GM12878 (cell line): ENCODE measurements at regions not wholly inside any gene's neighbourhood (a gene's known extent, or its start where the extent isn't known, plus 50 kb on each side); places are given as distances from the start of the nearest gene placed in this dataset.

Source experiments
- ATAC-seq: fragments of 200-7000 bp; cut with Tn5 transposase; 3 replicates; pipeline ENCODE4 v1.9.1; 2020; ENCODE audit warnings: mild to moderate bottlenecking, moderate library complexity
- BruUV-seq: library from RNA; stranded (reverse); fragments of 400-500 nt; replicated peaks from 2 replicates; lab custom pipeline; 2021; lab: Mats Ljungman, UMichigan
- CTCF ChIA-PET: fragments of 300-600 bp; sonication (Branson Sonifier 250); formaldehyde crosslinking; extraction: SDS; loops from one replicate; lab custom pipeline; 2021; ENCODE audit warnings: inconsistent platforms; lab: Yijun Ruan, JAX
- POLR2A ChIA-PET: fragments of 350-600 bp; formaldehyde crosslinking; extraction: SDS; loops from one replicate; lab custom pipeline; 2021; ENCODE audit warnings: inconsistent platforms; lab: Charles Lee
- RAD21 ChIA-PET: fragments of 300-600 bp; sonication (Branson Sonifier 250); formaldehyde crosslinking; loops from one replicate; lab custom pipeline; 2023; ENCODE audit warnings: antibody characterized with exemption; ENCODE audit not compliant: unreplicated experiment; lab: Charles Lee
- SMC1A ChIA-PET: fragments of 300-600 bp; sonication (Branson Sonifier 250); formaldehyde crosslinking; loops from one replicate; lab custom pipeline; 2023; ENCODE audit not compliant: unreplicated experiment, uncharacterized antibody; lab: Charles Lee
- DNase-seq: peaks from one replicate; pipeline ENCODE4 v3.0.0-alpha.2; 2011; ENCODE audit warnings: low read depth, low spot score
- FAIRE-seq: peaks from 3 replicates; lab custom pipeline; 2011; peaks lifted over from hg19 to GRCh38; lab: Jason Lieb, UNC
- H2AFZ ChIP-seq: 2 replicates; pipeline ENCODE4 v1.6.0; 2011; ENCODE audit warnings: low read depth, low read length, control low read depth; ENCODE audit not compliant: control insufficient read depth
- H3K27ac ChIP-seq: 2 replicates; pipeline ENCODE4 v1.5.1; 2011; ENCODE audit warnings: control low read depth; ENCODE audit not compliant: control insufficient read depth, insufficient read depth
- H3K27me3 ChIP-seq, 2 experiments: replicated peaks in 1 of 2; 2 replicates each; pipeline versions ENCODE4 v1.6.0 to v1.6.1; 2011; ENCODE audit warnings: low read length in 1 of 2; ENCODE audit not compliant: control insufficient read depth in 2 of 2, insufficient read depth in 2 of 2
- H3K36me3 ChIP-seq, 2 experiments: 2 replicates each; pipeline ENCODE4 v1.5.1; 2011; ENCODE audit warnings: low read length in 1 of 2; ENCODE audit not compliant: control insufficient read depth in 2 of 2, insufficient read depth in 2 of 2
- H3K4me1 ChIP-seq: 2 replicates; pipeline ENCODE4 v1.6.1; 2011; ENCODE audit warnings: mild to moderate bottlenecking, low read length, moderate library complexity, mixed read lengths; ENCODE audit not compliant: control insufficient read depth, insufficient read depth
- H3K4me2 ChIP-seq: 2 replicates; pipeline ENCODE4 v1.6.0; 2011; ENCODE audit warnings: control low read depth; ENCODE audit not compliant: control insufficient read depth, insufficient read depth
- H3K4me3 ChIP-seq: fragments of 200-600 bp; sonication (generic); 2 replicates; pipeline ENCODE4 v1.5.1; 2016
- H3K79me2 ChIP-seq: 2 replicates; pipeline ENCODE4 v1.6.0; 2011; ENCODE audit warnings: low read length; ENCODE audit not compliant: control insufficient read depth, insufficient read depth
- H3K9ac ChIP-seq: 2 replicates; pipeline ENCODE4 v1.8.0; 2011; ENCODE audit warnings: low read length, control low read depth, mixed read lengths; ENCODE audit not compliant: control insufficient read depth, insufficient read depth
- H3K9me3 ChIP-seq: replicated peaks from 3 replicates; pipeline ENCODE4 v1.5.1; 2011; ENCODE audit warnings: mild to moderate bottlenecking, low read length; ENCODE audit not compliant: control insufficient read depth, insufficient read depth
- H4K20me1 ChIP-seq: 2 replicates; pipeline ENCODE4 v1.6.0; 2011; ENCODE audit not compliant: control insufficient read depth, insufficient read depth
- EP300 ChIP-seq, 2 experiments: fragments of 150-350 bp in 1 of 2; IDR thresholded peaks; 2 replicates each; pipeline ENCODE4 v1.6.1; 2011 to 2012; ENCODE audit warnings: low read depth in 2 of 2, low read length in 2 of 2, borderline replicate concordance in 1 of 2, improper control_type of control experiment in 1 of 2, inconsistent platforms in 1 of 2; ENCODE audit not compliant: control insufficient read depth in 1 of 2
- HCFC1 ChIP-seq: fragments of 150-350 bp; IDR thresholded peaks from 2 replicates; pipeline ENCODE4 v1.6.1; 2014; ENCODE audit warnings: low read length
- HDGF ChIP-seq: fragments of 450-650 bp; IDR thresholded peaks from 2 replicates; pipeline ENCODE4 v1.6.1; 2016; ENCODE audit warnings: antibody characterized with exemption
- KDM1A ChIP-seq: fragments of 200-600 bp; sonication (generic); IDR thresholded peaks from 2 replicates; pipeline ENCODE4 v1.6.1; 2016; ENCODE audit warnings: borderline replicate concordance
- KLF5 ChIP-seq: fragments of 450-650 bp; IDR thresholded peaks from 2 replicates; pipeline ENCODE4 v1.6.1; 2014; ENCODE audit warnings: mild to moderate bottlenecking; ENCODE audit not compliant: partially characterized antibody
- NR2C2 ChIP-seq: IDR thresholded peaks from 2 replicates; pipeline ENCODE4 v1.6.1; 2011; ENCODE audit warnings: borderline replicate concordance, low read depth; ENCODE audit not compliant: control insufficient read depth, insufficient read length
- RELA ChIP-seq: fragments of 450-650 bp; IDR thresholded peaks from 2 replicates; pipeline ENCODE4 v1.8.0; 2014; ENCODE audit warnings: borderline replicate concordance; ENCODE audit not compliant: partially characterized antibody
- SMAD1 ChIP-seq: fragments of 450-650 bp; IDR thresholded peaks from 2 replicates; pipeline ENCODE4 v1.6.1; 2018; ENCODE audit warnings: mild to moderate bottlenecking, low read depth; ENCODE audit not compliant: partially characterized antibody
- TBL1XR1 ChIP-seq: IDR thresholded peaks from 2 replicates; pipeline ENCODE4 v1.6.1; 2012; ENCODE audit warnings: low read depth, low read length, improper control_type of control experiment
- YY1 ChIP-seq: IDR thresholded peaks from 2 replicates; pipeline ENCODE4 v1.6.1; 2011; ENCODE audit warnings: low read depth, mild to moderate bottlenecking, low read length
- ZNF384 ChIP-seq: IDR thresholded peaks from 2 replicates; pipeline ENCODE4 v1.6.1; 2012; ENCODE audit warnings: low read depth, mild to moderate bottlenecking, low read length, improper control_type of control experiment, borderline replicate concordance
- WGBS: methylation state at CpG from one replicate; pipeline ENCODE4 v1.1.6; 2016; ENCODE audit warnings: low lambda C conversion rate; ENCODE audit not compliant: insufficient replicate concordance, insufficient coverage; ENCODE audit errors: missing lambda C conversion rate; 5-methylcytosine and 5-hydroxymethylcytosine counted together
- in situ Hi-C: fragments of 300-500 bp; cut with MboI; formaldehyde crosslinking; loops from 9 replicates; pipeline ENCODE4 v1.14.3; 2018; ENCODE audit warnings: mixed read lengths
- intact Hi-C: fragments of 100-400 bp; cut with micrococcal nuclease; formaldehyde crosslinking; loops from one replicate; pipeline ENCODE4 v1.14.2; 2022; ENCODE audit not compliant: unreplicated experiment
- TF ChIP-seq, protein P1 (sequence below): IDR thresholded peaks from 2 replicates; pipeline ENCODE4 v1.6.1; 2011; ENCODE audit warnings: borderline replicate concordance, low read depth, mild to moderate bottlenecking, moderate library complexity, mixed read lengths, low read length; ENCODE audit not compliant: insufficient read depth; ENCODE audit errors: extremely low read length
- TF ChIP-seq, protein P2 (sequence below): IDR thresholded peaks from 2 replicates; pipeline ENCODE4 v1.6.1; 2012; ENCODE audit warnings: low read depth, low read length, improper control_type of control experiment
- TF ChIP-seq, protein P3 (sequence below): fragments of 450-650 bp; formaldehyde crosslinking; IDR thresholded peaks from 2 replicates; pipeline ENCODE4 v1.5.0; 2022; ENCODE audit warnings: mild to moderate bottlenecking, missing genetic modification characterization

DNA sequence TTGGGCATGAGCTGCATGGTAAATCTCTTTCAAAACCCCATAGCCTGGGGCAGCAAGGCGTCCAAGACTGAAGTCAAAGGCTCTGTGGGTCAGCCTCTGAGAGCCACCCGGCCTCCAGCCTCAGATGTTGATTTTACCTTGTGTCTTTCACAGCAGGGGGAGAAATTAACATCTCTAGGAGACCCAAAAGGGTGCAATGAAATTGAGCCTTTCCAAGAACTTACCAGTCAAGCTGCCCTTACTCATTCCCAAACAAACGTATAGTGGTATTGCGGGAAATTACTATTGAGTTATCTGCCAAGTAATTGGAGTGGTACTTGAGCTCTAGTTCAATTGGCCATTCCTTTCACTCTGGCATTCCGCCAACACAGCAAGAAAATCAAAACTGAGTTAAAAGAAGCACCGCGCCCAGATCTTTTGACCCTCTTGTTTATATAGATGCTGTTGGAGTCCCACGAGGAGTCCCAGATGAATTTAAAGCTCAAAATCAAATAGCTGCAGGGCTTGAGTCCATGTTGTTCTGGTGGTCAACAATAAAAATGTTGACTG, 380.7 kb upstream of the SYT1 start (continued):
- TF ChIP-seq HDGF, result no peak
- TF ChIP-seq HCFC1, result no peak

DNA sequence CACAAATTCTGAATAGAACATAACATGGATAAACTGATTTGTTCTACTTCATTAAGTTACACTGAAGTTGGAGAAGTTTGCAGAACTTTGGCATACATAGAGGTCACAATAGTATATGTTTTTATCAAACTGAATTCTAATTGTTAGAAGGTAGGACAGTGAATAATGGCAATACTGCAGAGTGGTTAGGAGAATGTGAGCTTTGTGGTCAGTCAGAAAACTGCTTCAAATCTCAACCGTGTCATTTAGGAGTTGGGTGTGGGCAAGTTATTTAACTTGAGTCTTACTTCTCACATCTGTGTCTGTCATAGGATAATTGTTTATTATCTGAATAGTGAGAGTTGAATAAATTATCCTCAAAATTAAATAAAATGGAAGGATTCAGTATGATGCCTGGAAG, 374.6 kb upstream of the SYT1 start:
- no peaks in the 10 kb centered on the region for H4K20me1 ChIP-seq
- DNase-seq, result no peak
- H3K9me3 ChIP-seq, result no peaks in the 10 kb centered on the region
- no peaks in the 10 kb centered on the region for H3K27me3 ChIP-seq
- no peak overlapping the region for H3K27ac ChIP-seq
- RAD21 ChIA-PET, result no interaction called here
- H3K4me2 ChIP-seq, result no peak overlapping the region
- H3K4me1 ChIP-seq, result no peaks in the 10 kb centered on the region
- in situ Hi-C loops, result no loop called here
- POLR2A ChIA-PET, result no interaction called here
- SMC1A ChIA-PET, result no interaction called here
- H3K9ac ChIP-seq, result no peak overlapping the region
- no peaks in the 10 kb centered on the region for H3K36me3 ChIP-seq
- intact Hi-C loops, result no loop called here
- no peak for ATAC-seq
- H2AFZ ChIP-seq, result no peak overlapping the region
- BruUV-seq, result no TSS peak
- no peak overlapping the region for H3K4me3 ChIP-seq
- FAIRE-seq, result no peak
- 85% methylated on average over 1 of the region's 1 CpG for WGBS
- H3K79me2 ChIP-seq, result no peaks in the 10 kb centered on the region
- CTCF ChIA-PET, result interaction anchor here (0.6 to 1.5 kb wide), 2 partner anchors 11 to 421 kb away, joined by 3 read pairs; no protein-coding TSS in a partner anchor
- TF ChIP-seq, protein P1, sequence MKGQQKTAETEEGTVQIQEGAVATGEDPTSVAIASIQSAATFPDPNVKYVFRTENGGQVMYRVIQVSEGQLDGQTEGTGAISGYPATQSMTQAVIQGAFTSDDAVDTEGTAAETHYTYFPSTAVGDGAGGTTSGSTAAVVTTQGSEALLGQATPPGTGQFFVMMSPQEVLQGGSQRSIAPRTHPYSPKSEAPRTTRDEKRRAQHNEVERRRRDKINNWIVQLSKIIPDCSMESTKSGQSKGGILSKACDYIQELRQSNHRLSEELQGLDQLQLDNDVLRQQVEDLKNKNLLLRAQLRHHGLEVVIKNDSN, result no peak
- no peak for TF ChIP-seq EP300 (IDR thresholded peaks at IDR 0.05; ENCODE audit: borderline replicate concordance in 1 of 2, control insufficient read depth in 1 of 2, low read depth in 2 of 2, low read length in 2 of 2)
- no peak for TF ChIP-seq NR2C2
- TF ChIP-seq SMAD1, result no peak
- TF ChIP-seq, protein P2, sequence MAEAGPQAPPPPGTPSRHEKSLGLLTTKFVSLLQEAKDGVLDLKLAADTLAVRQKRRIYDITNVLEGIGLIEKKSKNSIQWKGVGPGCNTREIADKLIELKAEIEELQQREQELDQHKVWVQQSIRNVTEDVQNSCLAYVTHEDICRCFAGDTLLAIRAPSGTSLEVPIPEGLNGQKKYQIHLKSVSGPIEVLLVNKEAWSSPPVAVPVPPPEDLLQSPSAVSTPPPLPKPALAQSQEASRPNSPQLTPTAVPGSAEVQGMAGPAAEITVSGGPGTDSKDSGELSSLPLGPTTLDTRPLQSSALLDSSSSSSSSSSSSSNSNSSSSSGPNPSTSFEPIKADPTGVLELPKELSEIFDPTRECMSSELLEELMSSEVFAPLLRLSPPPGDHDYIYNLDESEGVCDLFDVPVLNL, result no peak
- TF ChIP-seq ZNF384, result no peak
- TF ChIP-seq YY1, result no peak
- TF ChIP-seq, protein P3, sequence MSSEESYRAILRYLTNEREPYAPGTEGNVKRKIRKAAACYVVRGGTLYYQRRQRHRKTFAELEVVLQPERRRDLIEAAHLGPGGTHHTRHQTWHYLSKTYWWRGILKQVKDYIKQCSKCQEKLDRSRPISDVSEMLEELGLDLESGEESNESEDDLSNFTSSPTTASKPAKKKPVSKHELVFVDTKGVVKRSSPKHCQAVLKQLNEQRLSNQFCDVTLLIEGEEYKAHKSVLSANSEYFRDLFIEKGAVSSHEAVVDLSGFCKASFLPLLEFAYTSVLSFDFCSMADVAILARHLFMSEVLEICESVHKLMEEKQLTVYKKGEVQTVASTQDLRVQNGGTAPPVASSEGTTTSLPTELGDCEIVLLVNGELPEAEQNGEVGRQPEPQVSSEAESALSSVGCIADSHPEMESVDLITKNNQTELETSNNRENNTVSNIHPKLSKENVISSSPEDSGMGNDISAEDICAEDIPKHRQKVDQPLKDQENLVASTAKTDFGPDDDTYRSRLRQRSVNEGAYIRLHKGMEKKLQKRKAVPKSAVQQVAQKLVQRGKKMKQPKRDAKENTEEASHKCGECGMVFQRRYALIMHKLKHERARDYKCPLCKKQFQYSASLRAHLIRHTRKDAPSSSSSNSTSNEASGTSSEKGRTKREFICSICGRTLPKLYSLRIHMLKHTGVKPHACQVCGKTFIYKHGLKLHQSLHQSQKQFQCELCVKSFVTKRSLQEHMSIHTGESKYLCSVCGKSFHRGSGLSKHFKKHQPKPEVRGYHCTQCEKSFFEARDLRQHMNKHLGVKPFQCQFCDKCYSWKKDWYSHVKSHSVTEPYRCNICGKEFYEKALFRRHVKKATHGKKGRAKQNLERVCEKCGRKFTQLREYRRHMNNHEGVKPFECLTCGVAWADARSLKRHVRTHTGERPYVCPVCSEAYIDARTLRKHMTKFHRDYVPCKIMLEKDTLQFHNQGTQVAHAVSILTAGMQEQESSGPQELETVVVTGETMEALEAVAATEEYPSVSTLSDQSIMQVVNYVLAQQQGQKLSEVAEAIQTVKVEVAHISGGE (CRISPR knock-in tag), result no peak
- TF ChIP-seq RELA, result no peak
- no peak for TF ChIP-seq KDM1A
- TF ChIP-seq TBL1XR1, result no peak
- TF ChIP-seq KLF5, result no peak
